ENCODE measurements at regions not wholly inside any gene's neighbourhood (a gene's known extent, or its start where the extent isn't known, plus 50 kb on each side); places are given as distances from the start of the nearest gene placed in this dataset.

DNA sequence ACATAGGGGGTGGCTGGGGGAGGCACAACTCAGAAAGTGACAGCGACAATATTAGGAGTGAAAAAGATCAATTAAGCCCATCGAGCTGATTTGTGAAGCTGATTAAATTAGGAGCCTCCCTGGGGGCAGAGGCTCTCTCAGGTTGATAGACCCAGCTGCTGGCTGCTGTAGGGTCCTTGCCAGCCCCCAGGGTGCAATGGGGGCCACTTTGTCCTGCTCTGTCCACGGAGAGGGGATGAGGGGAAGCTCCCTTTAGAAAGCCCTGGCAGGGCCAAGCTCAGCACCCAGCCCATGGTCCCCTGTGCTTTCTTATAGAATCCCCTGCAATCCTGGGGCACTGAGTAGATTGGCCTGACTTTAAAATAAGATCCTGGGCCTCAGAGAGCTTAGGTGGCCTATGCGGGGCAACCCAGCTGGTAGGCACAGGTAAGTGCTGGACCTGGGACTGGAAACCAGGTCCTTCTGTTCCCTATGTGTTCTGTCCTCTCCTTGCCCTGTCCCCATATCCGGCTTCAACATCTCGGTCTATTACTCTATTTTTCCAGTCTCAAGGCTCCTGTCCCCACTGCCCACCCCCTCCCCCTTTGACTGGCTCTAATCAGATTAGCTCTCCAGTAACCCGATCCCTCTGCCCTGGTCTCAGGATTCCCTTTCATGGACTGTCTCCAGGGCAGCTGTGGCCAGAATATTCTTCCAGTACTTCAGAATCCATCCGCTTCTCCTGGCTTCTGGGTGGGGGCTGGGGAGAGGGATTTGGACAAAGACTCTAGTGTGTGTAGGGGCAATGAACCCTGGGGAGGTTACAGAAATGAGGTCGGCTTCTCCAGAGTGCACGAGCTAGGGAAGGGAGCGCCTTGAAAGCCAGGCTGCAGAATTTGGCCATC lies 259.6 kb downstream of the RPS24 start:
- Mint-ChIP-seq H3K27ac (no peak overlapping the region), H3K4me3 (no peak overlapping the region), H3K36me3 (no peaks in the 10 kb centered on the region), H3K9me3 (no peaks in the 10 kb centered on the region), H3K4me1 (ENCODE audit: low read depth) (no peaks in the 10 kb centered on the region), H3K27me3 (no peaks in the 10 kb centered on the region)
- intact Hi-C loops (cut with micrococcal nuclease), result no loop called here
- ChIA-PET CTCF (no interaction called here), POLR2A (no interaction called here)
- no peak for DNase-seq

DNA sequence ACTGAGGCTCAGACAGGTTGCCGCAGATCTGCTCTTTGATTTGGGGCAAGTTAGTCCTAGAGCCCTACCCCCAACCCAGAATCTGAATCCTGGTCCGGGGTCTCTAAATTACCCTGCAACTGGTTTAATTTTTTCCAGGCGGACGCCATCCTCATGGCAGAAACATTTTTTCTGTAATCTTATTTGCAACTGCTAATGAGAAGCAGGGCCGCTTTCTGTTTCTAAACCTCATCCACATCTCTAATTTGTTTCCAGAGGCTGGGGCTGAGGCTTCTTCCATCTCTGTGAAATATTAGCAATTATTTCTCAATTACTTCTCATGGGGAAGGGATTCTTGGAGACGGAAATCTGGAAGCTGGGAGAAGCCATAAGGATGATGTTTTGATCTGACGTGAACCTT lies 261.6 kb downstream of the RPS24 start:
- no peak overlapping the region for H3K4me3 Mint-ChIP-seq
- no peak overlapping the region for H3K27ac Mint-ChIP-seq
- ChIA-PET CTCF (no interaction called here), POLR2A (no interaction called here)
- no peaks in the 10 kb centered on the region for H3K36me3 Mint-ChIP-seq
- H3K4me1 Mint-ChIP-seq (ENCODE audit: low read depth), result no peaks in the 10 kb centered on the region
- intact Hi-C loops (cut with micrococcal nuclease), result no loop called here
- no peaks in the 10 kb centered on the region for H3K9me3 Mint-ChIP-seq
- H3K27me3 Mint-ChIP-seq, result no peaks in the 10 kb centered on the region
- no peak for DNase-seq

DNA sequence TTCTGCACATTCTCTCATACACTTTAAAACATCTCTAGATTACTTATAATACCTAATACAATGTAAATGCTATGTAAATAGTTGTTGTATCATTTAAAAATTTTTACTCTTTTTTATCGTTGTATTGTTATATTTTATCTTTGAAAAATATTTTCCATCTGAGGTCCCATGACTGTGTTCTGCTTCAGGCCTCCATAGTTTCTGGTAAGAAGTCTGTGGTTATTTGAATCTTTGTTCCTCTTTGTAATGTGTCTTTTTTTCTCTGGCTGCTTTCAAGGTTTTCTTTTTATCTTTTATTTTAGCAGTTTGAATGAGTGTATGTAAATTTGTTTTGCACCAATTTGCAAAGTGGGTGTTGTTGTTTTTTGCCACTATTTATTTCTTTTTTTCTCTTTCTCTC lies 263.1 kb downstream of the RPS24 start:
- intact Hi-C loops (cut with micrococcal nuclease), result no loop called here
- CTCF ChIA-PET, result interaction anchor here (0.8 kb wide), 1 partner anchor 10 kb away, joined by 3 read pairs; no protein-coding TSS in a partner anchor
- no peak overlapping the region for H3K27ac Mint-ChIP-seq
- H3K4me3 Mint-ChIP-seq, result no peak overlapping the region
- no peaks in the 10 kb centered on the region for H3K9me3 Mint-ChIP-seq
- no peak for DNase-seq
- no peaks in the 10 kb centered on the region for H3K4me1 Mint-ChIP-seq (ENCODE audit: low read depth)
- no peaks in the 10 kb centered on the region for H3K36me3 Mint-ChIP-seq
- POLR2A ChIA-PET, result no interaction called here
- H3K27me3 Mint-ChIP-seq, result no peaks in the 10 kb centered on the region

DNA sequence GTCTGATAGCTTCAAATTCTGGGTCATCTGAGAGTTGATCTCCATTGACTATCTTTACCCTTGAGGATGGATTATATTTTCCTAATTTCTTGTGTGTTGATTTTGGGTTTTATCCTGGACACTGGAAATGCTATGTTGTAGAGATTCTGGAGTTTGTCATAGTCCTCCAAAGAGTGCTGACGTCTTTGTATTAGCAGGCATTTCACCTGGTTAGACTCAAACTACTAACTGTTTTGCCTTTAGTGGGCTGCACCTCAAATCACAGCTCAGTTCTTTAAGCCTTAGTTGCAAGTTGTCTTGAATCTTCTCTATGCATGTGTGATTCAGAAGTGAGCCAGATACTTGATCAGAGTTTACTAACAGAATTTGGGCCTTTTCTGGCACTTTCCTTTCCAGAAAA lies 264.3 kb downstream of the RPS24 start:
- Mint-ChIP-seq H3K27me3 (no peaks in the 10 kb centered on the region), H3K27ac (no peak overlapping the region), H3K4me1 (ENCODE audit: low read depth) (peaks cover 8% of the 10 kb centered on the region), H3K9me3 (no peaks in the 10 kb centered on the region), H3K4me3 (no peak overlapping the region), H3K36me3 (no peaks in the 10 kb centered on the region)
- POLR2A ChIA-PET, result no interaction called here
- no peak for DNase-seq
- intact Hi-C loops (cut with micrococcal nuclease), result no loop called here
- CTCF ChIA-PET, result no interaction called here

DNA sequence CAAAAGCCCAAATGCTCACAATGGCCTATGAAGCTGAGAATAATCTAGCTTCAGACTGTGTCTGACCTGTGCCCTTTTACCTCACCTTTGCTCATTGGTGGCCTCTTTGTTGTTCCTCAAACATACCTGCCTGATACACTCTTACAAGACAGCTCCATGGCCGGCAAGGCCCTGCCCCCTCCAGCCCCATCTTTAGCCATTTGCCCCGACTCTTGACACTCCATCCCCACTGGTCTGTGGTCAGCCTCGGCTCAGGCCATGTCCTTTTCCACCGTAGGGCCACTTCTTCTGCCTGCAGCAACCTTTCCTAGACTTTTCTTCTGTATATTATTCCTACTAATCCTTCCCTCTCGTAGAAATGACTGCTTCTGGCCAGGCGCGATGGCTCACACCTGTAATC lies 265.2 kb downstream of the RPS24 start:
- POLR2A ChIA-PET, result no interaction called here
- DNase-seq, result no peak
- H3K4me3 Mint-ChIP-seq, result peak overlapping the region; percentile 16
- peaks cover 11% of the 10 kb centered on the region for H3K4me1 Mint-ChIP-seq (ENCODE audit: low read depth)
- H3K27ac Mint-ChIP-seq, result no peak overlapping the region
- intact Hi-C loops (cut with micrococcal nuclease), result no loop called here
- no peaks in the 10 kb centered on the region for H3K36me3 Mint-ChIP-seq
- no peaks in the 10 kb centered on the region for H3K9me3 Mint-ChIP-seq
- no peaks in the 10 kb centered on the region for H3K27me3 Mint-ChIP-seq
- CTCF ChIA-PET, result no interaction called here

DNA sequence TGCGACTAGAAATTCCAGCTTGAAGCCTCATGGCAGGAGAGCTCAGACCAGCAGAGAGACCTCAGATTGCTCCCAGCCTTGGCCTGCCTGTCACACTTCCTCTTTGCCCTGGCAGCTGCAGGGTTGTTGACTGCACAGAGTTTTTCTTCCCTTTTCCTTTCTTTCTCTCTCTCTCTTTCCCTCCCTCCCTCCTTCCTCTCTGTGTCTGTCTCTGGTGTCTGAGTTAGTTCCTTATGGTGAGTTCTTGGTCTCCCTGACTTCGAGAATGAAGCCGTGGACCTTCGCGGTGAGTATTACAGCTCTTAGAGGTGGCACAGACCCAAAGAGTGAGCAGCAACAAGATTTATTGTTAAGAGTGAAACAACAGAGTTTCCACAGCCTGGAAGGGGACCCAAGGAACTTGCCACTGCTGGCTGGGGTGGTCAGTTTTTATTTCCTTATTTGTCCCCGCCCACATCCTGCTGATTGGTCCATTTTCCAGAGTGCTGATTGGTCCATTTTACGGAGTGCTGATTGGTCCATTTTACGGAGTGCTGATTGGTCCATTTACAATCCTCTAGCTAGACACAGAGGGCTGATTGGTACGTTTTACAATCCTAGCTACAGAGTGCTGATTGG lies 266.3 kb downstream of the RPS24 start:
- intact Hi-C loops (cut with micrococcal nuclease), result loop anchor here (5.0 to 10.0 kb wide), 4 partner anchors 355 to 1147 kb away; partner anchors contain the start of gene ZCCHC24
- DNase-seq, result no peak
- H3K9me3 Mint-ChIP-seq, result no peaks in the 10 kb centered on the region
- H3K27me3 Mint-ChIP-seq, result no peaks in the 10 kb centered on the region
- ChIA-PET POLR2A (no interaction called here), CTCF (no interaction called here)
- H3K27ac Mint-ChIP-seq, result no peak overlapping the region
- H3K36me3 Mint-ChIP-seq, result no peaks in the 10 kb centered on the region
- no peak overlapping the region for H3K4me3 Mint-ChIP-seq
- peaks cover 11% of the 10 kb centered on the region for H3K4me1 Mint-ChIP-seq (ENCODE audit: low read depth)

DNA sequence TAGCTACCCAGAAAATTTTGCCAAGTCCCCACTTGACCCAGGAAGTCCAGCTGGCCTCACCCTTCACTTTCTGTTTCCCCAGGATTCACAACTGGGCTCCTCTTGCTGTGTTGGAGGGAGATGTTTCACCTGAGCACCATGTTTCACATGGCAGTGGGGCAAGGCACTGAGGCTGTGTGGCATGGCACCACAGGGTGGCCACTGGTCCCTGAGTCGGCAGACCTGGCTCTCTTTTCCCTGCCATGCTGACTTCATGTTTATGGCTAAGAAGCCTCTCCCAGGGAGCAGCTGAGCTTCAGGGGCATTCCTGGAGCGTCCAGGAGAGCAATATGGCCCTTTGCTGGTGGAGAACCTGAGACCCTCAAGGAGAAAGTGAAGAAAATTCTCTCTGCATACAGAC lies 266.9 kb downstream of the RPS24 start:
- Mint-ChIP-seq H3K4me1 (ENCODE audit: low read depth) (peaks cover 11% of the 10 kb centered on the region), H3K27ac (no peak overlapping the region), H3K9me3 (no peaks in the 10 kb centered on the region), H3K4me3 (no peak overlapping the region), H3K27me3 (no peaks in the 10 kb centered on the region), H3K36me3 (no peaks in the 10 kb centered on the region)
- DNase-seq, result no peak
- ChIA-PET POLR2A (no interaction called here), CTCF (interaction anchor here (0.6 kb wide), 1 partner anchor 948 kb away, joined by 4 read pairs; no protein-coding TSS in a partner anchor)
- intact Hi-C loops (cut with micrococcal nuclease), result loop anchor here (5.0 to 10.0 kb wide), 4 partner anchors 354 to 1147 kb away; partner anchors contain the start of gene ZCCHC24

DNA sequence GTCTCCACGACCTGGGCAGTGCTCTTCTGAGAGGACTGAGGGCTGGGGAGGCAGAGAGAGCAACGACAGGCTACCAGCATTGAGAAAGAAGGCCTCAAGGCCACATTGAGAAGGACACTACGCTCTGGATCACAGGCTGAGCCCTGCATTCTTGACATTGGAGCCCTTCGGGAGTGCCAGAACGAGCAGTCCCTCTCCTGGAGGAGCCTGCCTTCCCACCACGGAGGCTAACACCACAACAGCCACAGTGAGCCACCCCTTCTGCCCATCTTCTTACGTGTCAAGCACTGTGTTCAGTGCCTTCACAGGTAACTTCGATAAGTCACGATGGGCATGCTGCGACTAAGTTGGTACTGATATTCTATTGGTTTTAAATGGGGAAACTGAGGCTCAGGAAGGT lies 267.8 kb downstream of the RPS24 start:
- no peaks in the 10 kb centered on the region for H3K27me3 Mint-ChIP-seq
- CTCF ChIA-PET, result no interaction called here
- intact Hi-C loops (cut with micrococcal nuclease), result loop anchor here (5.0 to 10.0 kb wide), 4 partner anchors 353 to 1146 kb away; partner anchors contain the start of gene ZCCHC24
- H3K4me3 Mint-ChIP-seq, result no peak overlapping the region
- peaks cover 11% of the 10 kb centered on the region for H3K4me1 Mint-ChIP-seq (ENCODE audit: low read depth)
- POLR2A ChIA-PET, result interaction anchor here (1.4 kb wide), 1 partner anchor 10 kb away, joined by 4 read pairs; no protein-coding TSS in a partner anchor
- no peaks in the 10 kb centered on the region for H3K9me3 Mint-ChIP-seq
- H3K36me3 Mint-ChIP-seq, result no peaks in the 10 kb centered on the region
- no peak overlapping the region for H3K27ac Mint-ChIP-seq
- DNase-seq, result no peak

DNA sequence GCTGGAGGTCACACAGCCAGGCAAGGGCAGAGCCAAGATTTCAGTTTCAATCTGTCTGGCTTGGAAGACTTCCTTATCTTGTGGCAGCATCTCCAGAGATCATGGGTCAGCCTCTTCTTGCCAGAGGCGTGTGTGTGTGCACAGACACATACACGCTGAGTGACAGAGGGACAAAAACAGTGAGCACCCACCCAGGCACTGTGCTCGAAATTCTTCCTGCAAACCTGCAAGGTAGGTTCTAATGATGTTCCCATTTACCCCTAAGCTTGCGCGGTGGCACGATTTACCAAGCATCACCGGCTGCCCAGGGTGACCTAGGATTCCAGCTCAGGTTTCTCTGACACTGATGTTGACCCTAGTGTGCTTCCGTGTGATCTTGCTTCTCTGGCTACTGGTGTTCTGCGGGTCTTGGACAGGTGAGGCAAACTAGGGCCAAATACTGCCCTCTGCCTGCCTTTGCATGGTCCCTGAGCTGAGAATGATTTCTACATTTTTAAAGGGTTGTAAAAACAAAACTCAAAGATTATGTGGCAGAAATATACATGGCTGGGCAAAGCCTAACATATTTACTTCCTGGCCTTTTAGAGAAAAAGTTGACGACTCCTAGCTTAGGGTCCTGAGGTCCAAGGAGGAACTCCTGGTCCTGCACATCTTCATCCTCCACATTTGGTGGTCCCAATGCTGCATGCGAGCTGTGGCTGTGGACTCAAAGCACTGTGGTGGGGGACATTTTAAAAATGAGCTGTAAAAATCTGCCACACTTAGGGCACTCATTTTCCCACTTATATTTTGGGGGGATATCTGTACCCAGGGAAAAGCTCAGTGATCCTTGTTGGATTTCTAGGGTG lies 268.5 kb downstream of the RPS24 start:
- CTCF ChIA-PET, result interaction anchor here (0.8 kb wide), 1 partner anchor 255 kb away, joined by 5 read pairs; no protein-coding TSS in a partner anchor
- H3K27me3 Mint-ChIP-seq, result no peaks in the 10 kb centered on the region
- no peaks in the 10 kb centered on the region for H3K9me3 Mint-ChIP-seq
- DNase-seq, result no peak
- POLR2A ChIA-PET, result interaction anchor here (1.4 kb wide), 1 partner anchor 10 kb away, joined by 4 read pairs; no protein-coding TSS in a partner anchor
- intact Hi-C loops (cut with micrococcal nuclease), result loop anchor here (2.0 to 10.0 kb wide), 5 partner anchors 353 to 1145 kb away; partner anchors contain the start of gene ZCCHC24
- H3K4me3 Mint-ChIP-seq, result peak overlapping the region; percentile 84
- H3K27ac Mint-ChIP-seq, result peak overlapping the region; percentile 89
- peaks cover 11% of the 10 kb centered on the region for H3K4me1 Mint-ChIP-seq (ENCODE audit: low read depth)
- H3K36me3 Mint-ChIP-seq, result no peaks in the 10 kb centered on the region

DNA sequence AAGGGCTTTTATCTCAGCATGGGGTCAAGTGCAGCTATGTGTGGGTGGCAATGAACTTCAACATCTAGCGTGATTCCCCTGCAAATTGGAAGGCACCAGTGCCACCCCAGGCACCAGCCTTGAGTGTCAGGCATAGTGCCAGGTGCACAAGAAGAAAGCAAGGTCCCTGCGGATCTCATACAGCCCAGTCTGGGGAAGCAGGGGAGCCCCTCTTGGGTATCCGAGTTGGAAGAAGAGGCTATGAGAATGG lies 269.0 kb downstream of the RPS24 start:
- DNase-seq, result no peak
- H3K9me3 Mint-ChIP-seq, result no peaks in the 10 kb centered on the region
- H3K4me1 Mint-ChIP-seq (ENCODE audit: low read depth), result peaks cover 11% of the 10 kb centered on the region
- H3K36me3 Mint-ChIP-seq, result no peaks in the 10 kb centered on the region
- H3K4me3 Mint-ChIP-seq, result peak overlapping the region; percentile 84
- no peaks in the 10 kb centered on the region for H3K27me3 Mint-ChIP-seq
- peak overlapping the region; percentile 89 for H3K27ac Mint-ChIP-seq
- ChIA-PET CTCF (interaction anchor here (0.7 to 0.8 kb wide), 2 partner anchors 11 to 255 kb away, joined by 5 to 6 read pairs; no protein-coding TSS in a partner anchor), POLR2A (interaction anchor here (1.4 kb wide), 1 partner anchor 11 kb away, joined by 4 read pairs; no protein-coding TSS in a partner anchor)
- intact Hi-C loops (cut with micrococcal nuclease), result loop anchor here (2.0 to 10.0 kb wide), 5 partner anchors 352 to 1145 kb away; partner anchors contain the start of gene ZCCHC24

DNA sequence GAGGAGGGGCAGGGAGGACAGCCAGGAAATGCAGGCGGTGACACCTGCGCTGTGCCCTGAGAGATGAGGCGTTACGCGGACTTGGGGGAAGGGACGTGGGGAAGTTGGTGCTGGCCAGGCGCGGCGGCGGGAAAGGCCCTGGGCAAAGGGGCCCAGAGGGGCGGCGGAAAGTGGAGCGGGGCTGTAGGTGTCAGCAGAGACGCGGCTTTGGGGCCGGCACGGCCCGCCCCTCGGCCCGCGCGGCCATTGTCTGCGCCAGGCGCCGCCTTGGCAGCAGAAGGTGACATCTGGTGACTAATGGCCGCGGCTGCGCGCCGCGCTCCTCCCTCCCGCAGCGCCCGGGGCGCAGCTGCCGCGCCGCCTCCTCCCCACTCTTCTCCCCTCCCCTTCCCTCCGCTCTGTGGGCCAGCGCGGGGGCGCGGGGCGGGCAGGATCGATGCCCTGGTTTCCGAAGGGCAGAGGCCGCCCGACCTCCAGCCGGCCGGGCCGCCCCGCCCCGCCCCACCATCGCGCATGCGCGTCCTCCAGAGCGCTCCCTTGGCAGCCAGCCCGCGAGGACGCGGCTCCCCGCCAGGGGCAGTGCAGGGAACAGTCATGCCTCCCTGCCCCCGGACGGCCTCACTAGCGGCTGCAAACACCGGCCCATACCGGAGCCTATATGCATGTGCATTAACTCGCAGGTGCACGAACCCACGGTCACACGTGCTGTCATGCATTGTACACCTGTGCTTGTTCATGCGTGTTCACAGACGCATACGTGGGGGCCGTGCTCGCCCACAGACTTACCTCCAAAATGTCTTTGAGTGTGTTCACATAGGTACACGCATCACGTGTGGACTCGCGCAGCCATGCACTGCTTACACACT lies 269.6 kb downstream of the RPS24 start:
- Mint-ChIP-seq H3K27me3 (no peaks in the 10 kb centered on the region), H3K4me1 (ENCODE audit: low read depth) (peaks cover 11% of the 10 kb centered on the region), H3K27ac (peak overlapping the region; percentile 89), H3K9me3 (no peaks in the 10 kb centered on the region), H3K36me3 (no peaks in the 10 kb centered on the region), H3K4me3 (peak overlapping the region; percentile 84)
- ChIA-PET POLR2A (interaction anchor here (0.6 to 1.4 kb wide), 2 partner anchors 12 to 204 kb away, joined by 3 to 4 read pairs; no protein-coding TSS in a partner anchor), CTCF (interaction anchor here (0.7 to 1.0 kb wide), 3 partner anchors 10 to 57 kb away, joined by 3 to 6 read pairs (median 4); no protein-coding TSS in a partner anchor)
- peak; percentile 98 for DNase-seq
- intact Hi-C loops (cut with micrococcal nuclease), result loop anchor here (1.0 to 10.0 kb wide), 8 partner anchors 270 to 1144 kb away; partner anchors contain the start of genes RPS24 and ZCCHC24
